ENCODE measurements at regions not wholly inside any gene's neighbourhood (a gene's known extent, or its start where the extent isn't known, plus 50 kb on each side); places are given as distances from the start of the nearest gene placed in this dataset.

- TF ChIP-seq SP1 (IDR thresholded peaks at IDR 0.05), result no peak
- no peak for TF ChIP-seq CTCF (IDR thresholded peaks at IDR 0.05; ENCODE audit: low read depth, low read length, missing input control)
- TF ChIP-seq TAF1 (conservative IDR thresholded peaks at IDR 0.05), result no peak
- TF ChIP-seq ATF3 (IDR thresholded peaks at IDR 0.05), result no peak
- no peak for TF ChIP-seq EGR1 (IDR thresholded peaks at IDR 0.05; ENCODE audit: low read depth in 2 of 2)
- TF ChIP-seq REST (IDR thresholded peaks at IDR 0.05), result no peak
- TF ChIP-seq YY1 (IDR thresholded peaks at IDR 0.05), result no peak
- TF ChIP-seq FOXA1 (IDR thresholded peaks at IDR 0.05), result no peak
- no peak for TF ChIP-seq MAX (IDR thresholded peaks at IDR 0.05)
- no peak for TF ChIP-seq RAD21 (IDR thresholded peaks at IDR 0.05)
- TF ChIP-seq ZBTB33 (IDR thresholded peaks at IDR 0.05), result no peak
- TF ChIP-seq GABPA (IDR thresholded peaks at IDR 0.05 in 1 of 2, conservative IDR thresholded peaks at IDR 0.05 in 1 of 2), result no peak
- no peak for TF ChIP-seq JUND (IDR thresholded peaks at IDR 0.05)
Measured at GRCh38 chr6:145313041-145313855, 422.1 kb downstream of the EPM2A start.

Measured in liver (tissue), 3 donors.